ENCODE measurements at regions not wholly inside any gene's neighbourhood (a gene's known extent, or its start where the extent isn't known, plus 50 kb on each side); places are given as distances from the start of the nearest gene placed in this dataset.

DNA sequence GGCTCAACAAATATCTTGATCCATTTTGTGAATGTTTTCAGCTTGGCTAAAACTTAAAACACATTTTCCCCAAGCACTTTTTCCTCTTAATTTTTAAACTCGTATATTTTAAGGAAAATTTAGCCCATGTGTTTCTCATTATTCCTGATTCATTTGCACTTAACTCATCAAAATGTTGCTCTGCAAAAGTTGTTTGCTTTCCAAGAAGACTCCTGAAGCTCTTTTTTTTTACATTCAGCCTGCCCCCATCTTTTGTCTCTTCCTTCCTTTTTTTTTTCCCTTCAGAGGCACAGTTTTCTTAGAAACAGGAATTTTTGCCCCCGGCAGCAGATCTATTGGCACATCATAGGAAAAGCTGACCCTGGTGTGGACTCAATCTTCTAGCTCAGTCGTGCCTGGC is 155.0 kb upstream of the SALL1 start:
- H3K4me3 ChIP-seq (ENCODE audit: low read length), result no peak overlapping the region
- H3K4me1 ChIP-seq (ENCODE audit: insufficient read depth, low read length), result peaks cover 14% of the 10 kb centered on the region
- H2AFZ ChIP-seq (ENCODE audit: low read depth, low read length), result no peak overlapping the region
- no peaks in the 10 kb centered on the region for H3K27me3 ChIP-seq (ENCODE audit: insufficient read depth, low read length)
- no peaks in the 10 kb centered on the region for H3K36me3 ChIP-seq (ENCODE audit: insufficient read depth, low read length)
- H3K9me3 ChIP-seq (ENCODE audit: low read length), result peaks cover 2% of the 10 kb centered on the region

DNA sequence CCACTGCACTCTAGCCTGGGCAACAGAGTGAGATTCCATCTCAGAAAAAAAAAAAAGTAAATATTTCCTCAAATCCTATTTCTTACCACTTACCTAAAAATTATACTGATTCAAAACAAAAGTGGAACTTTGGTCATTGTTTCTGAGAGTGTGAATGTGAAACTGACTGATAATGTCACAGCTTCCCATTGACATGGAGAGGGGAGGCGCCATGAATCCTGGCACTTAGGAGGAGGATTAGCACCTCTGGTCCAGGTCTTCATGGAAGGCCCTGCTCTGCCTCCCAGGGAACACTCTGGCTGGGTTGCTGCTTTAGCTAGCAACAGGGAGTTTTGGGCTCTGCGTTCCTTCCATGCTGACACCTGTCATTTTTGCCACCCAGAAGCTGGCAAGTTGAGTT is 154.3 kb upstream of the SALL1 start:
- Histone ChIP-seq H3K27me3 (ENCODE audit: insufficient read depth, low read length) (no peaks in the 10 kb centered on the region), H3K9me3 (ENCODE audit: low read length) (no peaks in the 10 kb centered on the region), H3K4me3 (ENCODE audit: low read length) (no peak overlapping the region), H3K36me3 (ENCODE audit: insufficient read depth, low read length) (no peaks in the 10 kb centered on the region), H2AFZ (ENCODE audit: low read depth, low read length) (no peak overlapping the region), H3K4me1 (ENCODE audit: insufficient read depth, low read length) (peaks cover 14% of the 10 kb centered on the region)

DNA sequence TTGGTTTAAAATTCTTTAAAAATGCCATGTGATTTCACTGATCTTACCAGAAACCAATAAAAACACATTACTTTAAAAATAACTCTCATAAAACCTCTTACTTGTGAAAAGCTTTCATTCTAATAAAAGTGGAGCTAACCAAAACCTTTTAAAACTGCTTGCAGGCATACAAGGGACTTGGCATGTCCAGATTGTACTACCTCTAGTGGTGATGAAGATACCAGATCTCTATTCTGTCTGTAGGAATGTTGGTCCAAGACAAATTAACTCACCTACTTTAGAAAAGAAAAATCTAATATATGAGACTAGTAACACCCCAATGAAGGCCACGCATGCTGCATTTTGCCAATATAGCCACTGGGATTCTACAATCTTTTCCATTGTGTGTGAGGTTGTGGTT is 151.0 kb upstream of the SALL1 start:
- H2AFZ ChIP-seq (ENCODE audit: low read depth, low read length), result no peak overlapping the region
- H3K9me3 ChIP-seq (ENCODE audit: low read length), result peaks cover 4% of the 10 kb centered on the region
- H3K36me3 ChIP-seq (ENCODE audit: insufficient read depth, low read length), result no peaks in the 10 kb centered on the region
- H3K4me3 ChIP-seq (ENCODE audit: low read length), result no peak overlapping the region
- H3K27me3 ChIP-seq (ENCODE audit: insufficient read depth, low read length), result no peaks in the 10 kb centered on the region
- H3K4me1 ChIP-seq (ENCODE audit: insufficient read depth, low read length), result peaks cover 9% of the 10 kb centered on the region

DNA sequence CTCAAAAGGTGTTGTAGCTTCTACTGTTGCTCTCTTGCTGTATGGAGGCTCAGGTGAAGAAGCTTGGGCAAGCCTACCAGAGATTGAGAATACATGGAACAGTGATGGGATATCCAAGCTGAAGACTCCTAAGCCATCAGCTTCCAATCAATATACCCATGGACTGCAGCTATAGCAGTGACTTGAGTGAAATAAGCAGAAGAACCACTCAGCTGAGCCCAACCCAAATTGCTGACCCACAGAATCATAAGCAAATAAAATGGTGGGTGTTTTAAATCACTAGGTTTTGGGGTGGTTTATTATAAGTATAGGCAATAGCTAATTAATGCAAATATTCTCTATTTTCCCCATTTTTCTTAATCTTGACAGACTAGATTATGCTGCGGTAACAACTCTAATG is 147.7 kb upstream of the SALL1 start:
- no peak overlapping the region for H2AFZ ChIP-seq (ENCODE audit: low read depth, low read length)
- H3K4me1 ChIP-seq (ENCODE audit: insufficient read depth, low read length), result no peaks in the 10 kb centered on the region
- H3K9me3 ChIP-seq (ENCODE audit: low read length), result peaks cover 4% of the 10 kb centered on the region
- no peaks in the 10 kb centered on the region for H3K36me3 ChIP-seq (ENCODE audit: insufficient read depth, low read length)
- no peaks in the 10 kb centered on the region for H3K27me3 ChIP-seq (ENCODE audit: insufficient read depth, low read length)
- H3K4me3 ChIP-seq (ENCODE audit: low read length), result no peak overlapping the region

DNA sequence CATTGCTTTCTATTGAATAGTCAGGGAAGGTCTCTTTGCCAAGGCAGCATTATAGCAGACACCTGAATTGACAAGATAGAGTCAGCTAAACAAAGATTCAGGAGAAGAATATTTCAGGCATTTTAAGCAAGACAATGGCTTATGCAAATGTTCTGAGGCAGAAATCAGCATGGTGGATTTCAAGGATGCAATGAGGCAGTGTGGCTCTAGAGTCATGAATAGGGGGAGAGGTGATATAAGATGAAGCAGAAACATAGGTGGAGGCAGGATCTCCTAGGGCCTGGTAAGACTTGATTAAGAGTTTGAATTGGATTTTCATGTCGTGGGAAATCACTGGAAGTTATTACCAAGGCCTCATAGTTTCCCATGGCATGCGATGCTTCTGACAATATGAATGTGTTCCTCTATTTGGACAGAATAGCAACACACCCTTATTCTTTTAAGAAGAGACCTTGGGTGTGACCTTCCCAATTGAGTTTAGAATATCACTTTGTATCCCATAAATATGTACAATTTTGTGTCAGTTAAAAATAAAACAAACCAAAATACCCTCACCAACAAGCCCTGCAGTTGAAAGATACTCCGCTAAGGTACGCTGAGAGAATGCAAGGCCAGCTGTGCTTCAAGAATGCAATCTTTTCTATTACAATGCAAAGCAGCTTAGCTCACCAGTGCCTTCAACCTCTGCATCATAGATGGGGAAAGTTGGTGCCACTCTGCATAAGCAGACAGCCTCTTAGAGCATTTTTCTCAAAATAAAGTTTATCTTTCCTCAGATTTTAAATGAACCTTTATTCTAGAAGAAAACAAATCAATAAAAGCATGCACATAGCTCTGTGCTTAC is 139.6 kb upstream of the SALL1 start:
- no peaks in the 10 kb centered on the region for H3K27me3 ChIP-seq (ENCODE audit: insufficient read depth, low read length)

DNA sequence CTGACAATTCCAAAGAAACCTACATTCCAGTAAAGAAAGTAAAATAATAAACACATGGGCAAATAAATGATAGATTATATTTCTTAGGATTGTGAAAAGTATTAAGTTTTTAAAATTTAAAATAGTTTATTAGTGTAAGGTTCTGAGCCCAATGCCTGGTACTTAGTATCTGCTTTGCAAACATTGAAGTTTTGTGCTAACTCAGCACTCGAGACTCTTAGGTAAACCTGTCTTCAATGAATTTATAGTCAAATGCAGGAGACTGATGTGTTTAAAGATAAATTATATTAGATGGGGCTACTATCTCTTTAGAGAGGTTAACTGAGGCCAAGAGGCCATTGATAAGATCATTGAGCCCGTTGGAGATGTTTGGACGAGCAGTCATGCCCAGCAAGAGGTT is 138.3 kb upstream of the SALL1 start:
- no peaks in the 10 kb centered on the region for H3K9me3 ChIP-seq (ENCODE audit: low read length)
- no peak overlapping the region for H2AFZ ChIP-seq (ENCODE audit: low read depth, low read length)
- H3K4me3 ChIP-seq (ENCODE audit: low read length), result no peak overlapping the region
- H3K27me3 ChIP-seq (ENCODE audit: insufficient read depth, low read length), result no peaks in the 10 kb centered on the region
- H3K36me3 ChIP-seq (ENCODE audit: insufficient read depth, low read length), result no peaks in the 10 kb centered on the region
- H3K4me1 ChIP-seq (ENCODE audit: insufficient read depth, low read length), result peaks cover 5% of the 10 kb centered on the region

More for the DNA sequence above, 139.6 kb upstream of the SALL1 start:
- Histone ChIP-seq H3K4me1 (ENCODE audit: insufficient read depth, low read length) (peaks cover 5% of the 10 kb centered on the region), H3K36me3 (ENCODE audit: insufficient read depth, low read length) (no peaks in the 10 kb centered on the region), H2AFZ (ENCODE audit: low read depth, low read length) (no peak overlapping the region), H3K4me3 (ENCODE audit: low read length) (no peak overlapping the region), H3K9me3 (ENCODE audit: low read length) (no peaks in the 10 kb centered on the region)

DNA sequence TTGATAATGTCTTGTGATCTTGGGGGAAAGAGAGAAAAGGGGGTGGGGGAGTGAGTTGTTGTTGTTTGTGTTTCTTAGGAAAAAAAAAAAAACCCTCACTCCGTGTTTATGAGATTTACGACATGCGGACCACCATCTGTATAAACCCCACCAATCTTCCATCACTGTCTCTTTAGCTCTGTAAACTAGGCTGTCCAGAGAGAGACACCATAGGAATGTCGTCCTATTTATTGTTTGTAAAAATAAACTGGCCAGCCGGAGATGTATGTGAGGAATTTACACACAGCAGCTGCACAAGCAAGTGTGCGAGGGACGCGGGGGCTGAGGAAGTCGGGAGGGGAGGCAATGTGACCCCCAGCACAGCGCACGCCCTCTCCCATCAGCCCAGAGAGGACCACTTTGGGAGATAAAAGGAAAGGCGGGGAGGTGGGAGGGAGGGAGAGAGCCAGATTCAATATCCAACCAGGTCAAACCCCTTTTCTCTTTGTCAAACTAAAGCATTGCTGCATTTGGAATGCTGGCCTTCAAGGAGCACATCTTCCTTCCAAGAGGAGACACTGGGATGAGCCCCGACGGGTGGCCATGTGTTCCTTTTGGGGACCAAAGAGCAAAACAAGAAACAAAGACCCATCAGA is 136.2 kb upstream of the SALL1 start:
- H3K4me3 ChIP-seq (ENCODE audit: low read length), result no peak overlapping the region
- H3K36me3 ChIP-seq (ENCODE audit: insufficient read depth, low read length), result no peaks in the 10 kb centered on the region
- no peaks in the 10 kb centered on the region for H3K9me3 ChIP-seq (ENCODE audit: low read length)
- no peaks in the 10 kb centered on the region for H3K27me3 ChIP-seq (ENCODE audit: insufficient read depth, low read length)
- no peak overlapping the region for H2AFZ ChIP-seq (ENCODE audit: low read depth, low read length)
- peaks cover 5% of the 10 kb centered on the region for H3K4me1 ChIP-seq (ENCODE audit: insufficient read depth, low read length)

DNA sequence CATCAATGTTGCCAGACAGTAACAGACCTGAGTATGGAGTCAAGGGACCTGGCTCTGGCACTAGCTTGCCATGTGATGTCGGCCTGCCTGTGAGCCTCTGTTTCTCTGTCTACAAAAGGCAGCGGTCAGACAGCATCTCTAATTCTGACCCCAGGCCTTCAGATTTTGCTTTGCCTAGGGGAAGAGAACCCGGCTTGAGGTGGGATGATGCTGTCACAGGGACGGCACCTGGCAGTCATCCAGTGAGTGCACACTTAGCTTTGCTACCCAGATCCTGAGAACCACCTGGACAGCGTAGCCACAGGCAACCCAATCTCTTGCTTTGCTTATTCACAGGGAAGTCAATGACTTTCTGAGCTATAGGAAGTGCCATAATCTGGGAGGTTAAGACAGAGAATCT is 135.2 kb upstream of the SALL1 start:
- no peak overlapping the region for H2AFZ ChIP-seq (ENCODE audit: low read depth, low read length)
- no peaks in the 10 kb centered on the region for H3K36me3 ChIP-seq (ENCODE audit: insufficient read depth, low read length)
- no peaks in the 10 kb centered on the region for H3K9me3 ChIP-seq (ENCODE audit: low read length)
- peaks cover 5% of the 10 kb centered on the region for H3K4me1 ChIP-seq (ENCODE audit: insufficient read depth, low read length)
- H3K27me3 ChIP-seq (ENCODE audit: insufficient read depth, low read length), result no peaks in the 10 kb centered on the region
- H3K4me3 ChIP-seq (ENCODE audit: low read length), result no peak overlapping the region

DNA sequence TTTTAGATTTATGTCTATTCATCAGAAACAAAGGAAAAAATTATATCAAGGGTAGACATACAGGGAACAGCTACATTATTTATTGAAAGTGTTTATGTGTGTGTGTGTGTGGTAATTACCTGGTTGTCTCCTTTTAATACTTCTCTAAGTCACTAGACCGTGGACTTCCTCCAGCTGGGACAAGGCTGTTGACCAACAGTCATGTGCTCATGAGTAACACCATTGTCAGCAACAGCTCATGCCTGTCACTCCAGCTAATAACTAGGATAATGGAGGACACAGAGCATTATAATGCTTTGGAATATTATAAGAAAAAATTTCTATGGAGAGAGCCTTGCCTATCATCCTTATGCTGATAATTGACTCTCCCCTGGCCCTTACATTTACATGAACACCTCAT is 125.3 kb upstream of the SALL1 start:
- peaks cover 3% of the 10 kb centered on the region for H3K27me3 ChIP-seq (ENCODE audit: insufficient read depth, low read length)
- H2AFZ ChIP-seq (ENCODE audit: low read depth, low read length), result no peak overlapping the region

DNA sequence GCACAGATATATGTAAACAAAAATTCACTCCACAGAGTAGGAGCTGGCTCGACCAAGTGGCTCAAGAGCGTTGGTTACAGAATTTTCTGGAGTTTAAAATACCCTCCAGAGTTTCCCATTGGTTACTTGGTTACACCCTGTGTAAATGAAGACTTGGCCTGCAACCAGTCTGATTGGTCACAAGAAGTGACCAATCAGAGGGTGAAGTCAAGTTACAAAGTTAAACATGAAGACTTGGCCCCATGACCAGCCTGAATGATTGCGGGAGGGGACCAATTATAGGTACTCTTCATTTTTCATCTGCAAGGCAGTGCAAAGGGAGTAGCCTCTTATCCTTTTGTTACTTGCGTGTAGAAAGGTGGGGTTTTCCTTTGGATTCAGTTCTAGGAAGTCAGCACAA is 121.3 kb upstream of the SALL1 start:
- peaks cover 3% of the 10 kb centered on the region for H3K4me1 ChIP-seq (ENCODE audit: insufficient read depth, low read length)
- H2AFZ ChIP-seq (ENCODE audit: low read depth, low read length), result no peak overlapping the region
- H3K36me3 ChIP-seq (ENCODE audit: insufficient read depth, low read length), result no peaks in the 10 kb centered on the region
- H3K9me3 ChIP-seq (ENCODE audit: low read length), result no peaks in the 10 kb centered on the region
- H3K27me3 ChIP-seq (ENCODE audit: insufficient read depth, low read length), result no peaks in the 10 kb centered on the region
- H3K4me3 ChIP-seq (ENCODE audit: low read length), result no peak overlapping the region

More for the DNA sequence above, 125.3 kb upstream of the SALL1 start:
- Histone ChIP-seq H3K9me3 (ENCODE audit: low read length) (no peaks in the 10 kb centered on the region), H3K4me3 (ENCODE audit: low read length) (no peak overlapping the region), H3K4me1 (ENCODE audit: insufficient read depth, low read length) (no peaks in the 10 kb centered on the region), H3K36me3 (ENCODE audit: insufficient read depth, low read length) (no peaks in the 10 kb centered on the region)

DNA sequence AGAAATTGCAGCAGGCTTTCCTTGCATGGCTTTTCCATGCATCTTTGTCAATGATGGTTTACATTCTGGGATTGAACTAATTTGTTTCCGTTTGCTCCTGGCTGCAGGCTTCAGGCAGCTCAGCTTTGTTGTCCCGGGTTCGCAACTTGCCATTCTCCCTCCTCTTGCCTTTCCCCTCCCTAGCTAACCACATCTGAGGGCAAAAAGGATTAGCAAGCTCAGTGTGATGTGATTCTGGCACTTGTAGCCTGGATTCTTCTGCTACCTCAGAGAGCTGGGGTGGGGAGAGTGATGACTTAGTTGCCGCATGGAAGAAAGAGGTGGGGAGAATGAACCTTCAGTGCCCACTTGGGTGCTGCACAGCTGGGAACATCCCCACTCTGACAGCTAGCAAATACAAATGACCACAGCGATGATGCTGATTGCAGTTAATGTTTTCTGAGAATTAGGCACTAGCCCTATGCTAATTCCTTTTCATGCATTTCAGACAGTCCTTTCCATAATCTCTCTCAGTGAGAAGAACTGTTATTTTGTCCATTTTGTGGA is 120.2 kb upstream of the SALL1 start:
- H3K36me3 ChIP-seq (ENCODE audit: insufficient read depth, low read length), result no peaks in the 10 kb centered on the region
- no peaks in the 10 kb centered on the region for H3K27me3 ChIP-seq (ENCODE audit: insufficient read depth, low read length)
- no peak overlapping the region for H2AFZ ChIP-seq (ENCODE audit: low read depth, low read length)
- peaks cover 3% of the 10 kb centered on the region for H3K4me1 ChIP-seq (ENCODE audit: insufficient read depth, low read length)
- no peaks in the 10 kb centered on the region for H3K9me3 ChIP-seq (ENCODE audit: low read length)
- H3K4me3 ChIP-seq (ENCODE audit: low read length), result no peak overlapping the region

DNA sequence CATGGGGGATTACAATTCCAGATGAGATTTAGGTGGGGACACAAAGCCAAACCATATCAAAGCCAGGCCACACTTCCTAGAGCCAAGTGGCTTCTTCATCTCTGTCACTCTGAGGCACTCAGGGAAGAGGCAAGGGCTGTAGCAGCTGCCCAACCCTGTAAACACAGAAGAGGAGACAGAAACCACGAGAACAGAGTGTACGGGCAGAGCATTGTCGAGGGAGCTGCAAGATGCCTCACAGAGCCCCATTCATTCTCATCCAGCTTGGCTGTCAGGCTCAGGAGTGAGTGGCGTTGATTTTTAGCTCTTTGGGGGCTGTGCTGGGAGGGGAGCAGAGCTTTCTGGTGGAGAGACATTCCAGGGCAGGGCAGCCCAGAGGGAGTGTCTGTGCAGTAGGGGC is 117.2 kb upstream of the SALL1 start:
- H3K27me3 ChIP-seq (ENCODE audit: insufficient read depth, low read length), result no peaks in the 10 kb centered on the region
- H3K36me3 ChIP-seq (ENCODE audit: insufficient read depth, low read length), result no peaks in the 10 kb centered on the region
- no peak overlapping the region for H2AFZ ChIP-seq (ENCODE audit: low read depth, low read length)
- no peaks in the 10 kb centered on the region for H3K9me3 ChIP-seq (ENCODE audit: low read length)
- peaks cover 3% of the 10 kb centered on the region for H3K4me1 ChIP-seq (ENCODE audit: insufficient read depth, low read length)
- H3K4me3 ChIP-seq (ENCODE audit: low read length), result no peak overlapping the region

DNA sequence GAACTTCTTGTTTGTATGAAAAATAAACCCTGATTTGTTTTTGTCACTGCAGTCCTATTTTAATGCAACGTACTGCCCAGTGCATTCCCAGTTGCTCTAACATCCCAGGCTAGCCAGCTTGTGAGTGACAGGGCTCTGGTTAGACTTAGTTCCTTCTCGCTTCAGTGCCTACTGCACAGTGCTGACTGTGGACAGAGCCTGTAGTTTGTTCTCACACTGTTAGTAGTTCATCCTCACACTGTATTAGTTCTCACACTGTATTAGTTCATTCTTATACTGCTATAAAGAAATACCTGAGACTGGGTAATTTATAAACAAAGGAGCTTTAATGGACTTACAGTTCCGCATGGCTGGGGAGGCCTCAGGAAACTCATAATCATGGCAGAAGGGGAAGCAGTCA is 116.6 kb upstream of the SALL1 start:
- Histone ChIP-seq H3K36me3 (ENCODE audit: insufficient read depth, low read length) (no peaks in the 10 kb centered on the region), H2AFZ (ENCODE audit: low read depth, low read length) (no peak overlapping the region), H3K4me1 (ENCODE audit: insufficient read depth, low read length) (peaks cover 3% of the 10 kb centered on the region), H3K9me3 (ENCODE audit: low read length) (no peaks in the 10 kb centered on the region), H3K4me3 (ENCODE audit: low read length) (no peak overlapping the region), H3K27me3 (ENCODE audit: insufficient read depth, low read length) (no peaks in the 10 kb centered on the region)

All from neuron (in vitro differentiated cells).